Keratinocyte (primary cell): ENCODE measurements at regions not wholly inside any gene's neighbourhood (a gene's known extent, or its start where the extent isn't known, plus 50 kb on each side); places are given as distances from the start of the nearest gene placed in this dataset.

Experiments
- EZH2 ChIP-seq: IDR thresholded peaks from one replicate; pipeline ENCODE4 v1.6.1; 2012; ENCODE audit warnings: inconsistent platforms, mild to moderate bottlenecking, low read length, moderate library complexity
- TF ChIP-seq, protein P1 (sequence below), 3 experiments: IDR thresholded peaks in 1 of 3; conservative IDR thresholded peaks in 1 of 3; optimal IDR thresholded peaks in 1 of 3; 2 replicates in 2 of 3; 3 replicates in 1 of 3; pipeline versions ENCODE3 to v1.5.1; 2011; ENCODE audit warnings: low read length in 3 of 3, mild to moderate bottlenecking in 3 of 3, moderate library complexity in 2 of 3, control low read depth in 1 of 3, inconsistent platforms in 1 of 3; ENCODE audit not compliant: insufficient read depth in 2 of 3; ENCODE audit errors: extremely low read depth in 1 of 3

DNA sequence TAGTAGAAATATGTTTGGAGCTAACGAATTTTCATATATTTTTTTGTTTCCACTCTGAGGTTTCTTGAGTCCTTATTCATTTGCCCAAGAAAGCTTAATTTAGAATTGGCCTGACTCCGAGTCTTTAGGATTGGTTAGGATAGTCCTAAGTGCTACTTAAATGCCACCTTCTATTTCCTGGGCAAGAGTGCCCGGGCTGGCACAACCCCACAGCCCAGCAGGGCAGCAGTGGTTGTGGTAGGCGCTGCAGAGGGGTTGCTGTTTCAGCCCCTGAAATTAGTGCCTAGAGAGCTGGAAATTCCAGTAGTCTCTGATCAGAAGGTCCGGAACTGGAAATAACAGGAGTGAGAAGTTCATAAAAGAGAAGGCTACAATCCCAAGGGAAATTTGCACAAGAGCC lies 139.4 kb upstream of the TENT5A start:
- no peak for TF ChIP-seq EZH2
- TF ChIP-seq, protein P1, sequence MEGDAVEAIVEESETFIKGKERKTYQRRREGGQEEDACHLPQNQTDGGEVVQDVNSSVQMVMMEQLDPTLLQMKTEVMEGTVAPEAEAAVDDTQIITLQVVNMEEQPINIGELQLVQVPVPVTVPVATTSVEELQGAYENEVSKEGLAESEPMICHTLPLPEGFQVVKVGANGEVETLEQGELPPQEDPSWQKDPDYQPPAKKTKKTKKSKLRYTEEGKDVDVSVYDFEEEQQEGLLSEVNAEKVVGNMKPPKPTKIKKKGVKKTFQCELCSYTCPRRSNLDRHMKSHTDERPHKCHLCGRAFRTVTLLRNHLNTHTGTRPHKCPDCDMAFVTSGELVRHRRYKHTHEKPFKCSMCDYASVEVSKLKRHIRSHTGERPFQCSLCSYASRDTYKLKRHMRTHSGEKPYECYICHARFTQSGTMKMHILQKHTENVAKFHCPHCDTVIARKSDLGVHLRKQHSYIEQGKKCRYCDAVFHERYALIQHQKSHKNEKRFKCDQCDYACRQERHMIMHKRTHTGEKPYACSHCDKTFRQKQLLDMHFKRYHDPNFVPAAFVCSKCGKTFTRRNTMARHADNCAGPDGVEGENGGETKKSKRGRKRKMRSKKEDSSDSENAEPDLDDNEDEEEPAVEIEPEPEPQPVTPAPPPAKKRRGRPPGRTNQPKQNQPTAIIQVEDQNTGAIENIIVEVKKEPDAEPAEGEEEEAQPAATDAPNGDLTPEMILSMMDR (optimal IDR thresholded peaks at IDR 0.05 in 1 of 3, IDR thresholded peaks at IDR 0.05 in 1 of 3, conservative IDR thresholded peaks at IDR 0.05 in 1 of 3; ENCODE audit: extremely low read depth in 1 of 3, insufficient read depth in 2 of 3, low read length in 3 of 3) = no peak
